Neural cell (in vitro differentiated cells): ENCODE measurements at regions not wholly inside any gene's neighbourhood (a gene's known extent, or its start where the extent isn't known, plus 50 kb on each side); places are given as distances from the start of the nearest gene placed in this dataset.

Source experiments
- CTCF ChIP-seq: fragments of 450-650 bp; IDR thresholded peaks from 2 replicates; pipeline ENCODE4 v1.5.1; 2014; ENCODE audit warnings: antibody characterized with exemption, mild to moderate bottlenecking, moderate library complexity; ENCODE audit not compliant: poor library complexity, severe bottlenecking
- EP300 ChIP-seq: fragments of 450-650 bp; conservative IDR thresholded peaks from 2 replicates; pipeline ENCODE4 v1.6.1; 2014; ENCODE audit warnings: antibody characterized with exemption, mild to moderate bottlenecking, moderate library complexity; ENCODE audit not compliant: poor library complexity, severe bottlenecking
- EZH2 ChIP-seq: fragments of 200-600, 300-800 bp; shearing (Covaris generic), sonication (generic); IDR thresholded peaks from 2 replicates; pipeline ENCODE4 v1.6.1; 2014; ENCODE audit warnings: antibody characterized with exemption, low read length, borderline replicate concordance, mild to moderate bottlenecking; ENCODE audit not compliant: insufficient read depth, poor library complexity, severe bottlenecking
- POLR2AphosphoS5 ChIP-seq: IDR thresholded peaks from 2 replicates; pipeline ENCODE4 v1.6.1; 2012
- REST ChIP-seq: IDR thresholded peaks from 2 replicates; pipeline ENCODE4 v1.6.1; 2012; ENCODE audit warnings: borderline replicate concordance
- TAF1 ChIP-seq: IDR thresholded peaks from 2 replicates; pipeline ENCODE4 v1.6.1; 2012; ENCODE audit warnings: low read depth

- TF ChIP-seq CTCF, result no peak
- no peak for TF ChIP-seq POLR2AphosphoS5
- TF ChIP-seq TAF1, result no peak
- TF ChIP-seq REST, result no peak
- no peak for TF ChIP-seq EP300
- no peak for TF ChIP-seq EZH2
Measured at GRCh38 chr9:26483991-26484390, 408.6 kb downstream of the CAAP1 start.
